RPMI7951 (cell line): ENCODE measurements at regions not wholly inside any gene's neighbourhood (a gene's known extent, or its start where the extent isn't known, plus 50 kb on each side); places are given as distances from the start of the nearest gene placed in this dataset.

ENCODE experiments used
- DNase-seq: peaks from one replicate; pipeline ENCODE4 v3.0.0-alpha.2; 2012; ENCODE audit warnings: low read depth

- DNase-seq: no peak
Observed at GRCh38 chr16:85389679-85390470, 223.2 kb upstream of the GSE1 start.

- DNase-seq: peak; percentile 48
Observed at GRCh38 chr16:85390511-85391174, 222.5 kb upstream of the GSE1 start.

GRCh38 chr16:85391175-85391707 lies 221.9 kb upstream of the GSE1 start:
- no peak for DNase-seq

GRCh38 chr16:85391769-85392583 lies 221.1 kb upstream of the GSE1 start:
- no peak for DNase-seq

GRCh38 chr16:85392756-85393673 lies 220.1 kb upstream of the GSE1 start:
- no peak for DNase-seq

- DNase-seq: peak; percentile 16
Observed at GRCh38 chr16:85393674-85394451, 219.3 kb upstream of the GSE1 start.

- DNase-seq: no peak
Observed at GRCh38 chr16:85394456-85395206, 218.5 kb upstream of the GSE1 start.

GRCh38 chr16:85395207-85395912 lies 217.8 kb upstream of the GSE1 start:
- peak; percentile 98 for DNase-seq

GRCh38 chr16:85395913-85396878 lies 216.9 kb upstream of the GSE1 start:
- DNase-seq: no peak

GRCh38 chr16:85396879-85397871 lies 215.9 kb upstream of the GSE1 start:
- no peak for DNase-seq

GRCh38 chr16:85398050-85398451 lies 215.1 kb upstream of the GSE1 start:
- DNase-seq: no peak

- DNase-seq: no peak
Observed at GRCh38 chr16:85398688-85399582, 214.2 kb upstream of the GSE1 start.

- DNase-seq: no peak
Observed at GRCh38 chr16:85399583-85400284, 213.4 kb upstream of the GSE1 start.

GRCh38 chr16:85400305-85401205 lies 212.6 kb upstream of the GSE1 start:
- DNase-seq: no peak
